ENCODE measurements at regions not wholly inside any gene's neighbourhood (a gene's known extent, or its start where the extent isn't known, plus 50 kb on each side); places are given as distances from the start of the nearest gene placed in this dataset.

- no peak for DNase-seq
- ATAC-seq, result no peak
- no peaks in the 10 kb centered on the region for H3K9me3 Mint-ChIP-seq
- peaks cover 24% of the 10 kb centered on the region for H3K27me3 Mint-ChIP-seq
- no peaks in the 10 kb centered on the region for H3K4me1 Mint-ChIP-seq
- H3K27ac Mint-ChIP-seq, result no peak overlapping the region
- no peak overlapping the region for H3K4me3 Mint-ChIP-seq
These were observed 95.3 kb downstream of the RBM43 start for GRCh38 chr2:151166410-151166809.

- H3K4me1 Mint-ChIP-seq, result no peaks in the 10 kb centered on the region
- no peak for ATAC-seq
- peaks cover 27% of the 10 kb centered on the region for H3K27me3 Mint-ChIP-seq
- DNase-seq, result no peak
- no peak overlapping the region for H3K4me3 Mint-ChIP-seq
- no peaks in the 10 kb centered on the region for H3K9me3 Mint-ChIP-seq
- H3K27ac Mint-ChIP-seq, result no peak overlapping the region
These were observed 96.5 kb downstream of the RBM43 start for GRCh38 chr2:151165105-151165684.

- Mint-ChIP-seq H3K4me1 (no peaks in the 10 kb centered on the region), H3K27me3 (peaks cover 39% of the 10 kb centered on the region), H3K27ac (no peak overlapping the region), H3K9me3 (no peaks in the 10 kb centered on the region), H3K4me3 (no peak overlapping the region)
- DNase-seq (no peak), ATAC-seq (no peak)
These were observed 99.7 kb downstream of the RBM43 start for GRCh38 chr2:151161821-151162551.

- H3K27me3 Mint-ChIP-seq, result peaks cover 58% of the 10 kb centered on the region
- no peaks in the 10 kb centered on the region for H3K9me3 Mint-ChIP-seq
- H3K27ac Mint-ChIP-seq, result no peak overlapping the region
- no peak for DNase-seq
- ATAC-seq, result no peak
- H3K4me1 Mint-ChIP-seq, result peaks cover 7% of the 10 kb centered on the region
- no peak overlapping the region for H3K4me3 Mint-ChIP-seq
These were observed 102.5 kb downstream of the RBM43 start for GRCh38 chr2:151159109-151159662.

- ATAC-seq, result no peak
- Mint-ChIP-seq H3K4me1 (peaks cover 7% of the 10 kb centered on the region), H3K9me3 (no peaks in the 10 kb centered on the region), H3K27me3 (peaks cover 51% of the 10 kb centered on the region), H3K4me3 (no peak overlapping the region), H3K27ac (no peak overlapping the region)
- no peak for DNase-seq
These were observed 104.5 kb downstream of the RBM43 start for GRCh38 chr2:151157000-151157735.

- ATAC-seq, result no peak
- Mint-ChIP-seq H3K27ac (no peak overlapping the region), H3K27me3 (peaks cover 44% of the 10 kb centered on the region), H3K4me1 (peaks cover 7% of the 10 kb centered on the region), H3K4me3 (no peak overlapping the region), H3K9me3 (no peaks in the 10 kb centered on the region)
- DNase-seq, result no peak
These were observed 105.2 kb downstream of the RBM43 start for GRCh38 chr2:151156431-151156830.

- Mint-ChIP-seq H3K4me1 (peaks cover 7% of the 10 kb centered on the region), H3K9me3 (no peaks in the 10 kb centered on the region), H3K27me3 (peaks cover 45% of the 10 kb centered on the region), H3K4me3 (no peak overlapping the region), H3K27ac (no peak overlapping the region)
- ATAC-seq (no peak), DNase-seq (no peak)
These were observed 108.1 kb downstream of the RBM43 start for GRCh38 chr2:151153601-151154000.

- peaks cover 27% of the 10 kb centered on the region for H3K27me3 Mint-ChIP-seq
- no peak overlapping the region for H3K27ac Mint-ChIP-seq
- no peak overlapping the region for H3K4me3 Mint-ChIP-seq
- H3K9me3 Mint-ChIP-seq, result no peaks in the 10 kb centered on the region
- ATAC-seq, result no peak
- no peak for DNase-seq
- no peaks in the 10 kb centered on the region for H3K4me1 Mint-ChIP-seq
These were observed 111.0 kb downstream of the RBM43 start for GRCh38 chr2:151150331-151151320.

- Mint-ChIP-seq H3K27ac (no peak overlapping the region), H3K27me3 (no peaks in the 10 kb centered on the region)
- ATAC-seq, result no peak
These were observed 123.2 kb downstream of the RBM43 start for GRCh38 chr2:151138507-151138906.

GRCh38 chr2:151137526-151137925, 124.1 kb downstream of the RBM43 start:
- H3K4me1 Mint-ChIP-seq, result peaks cover 9% of the 10 kb centered on the region
- no peak overlapping the region for H3K4me3 Mint-ChIP-seq
- no peak for DNase-seq
- H3K27ac Mint-ChIP-seq, result no peak overlapping the region
- peaks cover 0 to 6% of the 10 kb centered on the region in 2 donors for H3K9me3 Mint-ChIP-seq
- no peaks in the 10 kb centered on the region for H3K27me3 Mint-ChIP-seq
- ATAC-seq, result no peak

More at GRCh38 chr2:151138507-151138906, 123.2 kb downstream of the RBM43 start:
- peaks cover 8% of the 10 kb centered on the region for H3K4me1 Mint-ChIP-seq
- H3K4me3 Mint-ChIP-seq, result no peak overlapping the region
- peaks cover 0 to 6% of the 10 kb centered on the region in 2 donors for H3K9me3 Mint-ChIP-seq
- no peak for DNase-seq

- Mint-ChIP-seq H3K27me3 (peaks cover 13% of the 10 kb centered on the region), H3K4me1 (no peaks in the 10 kb centered on the region), H3K9me3 (no peaks in the 10 kb centered on the region), H3K4me3 (no peak overlapping the region), H3K27ac (no peak overlapping the region)
- ATAC-seq (no peak), DNase-seq (no peak)
These were observed 141.7 kb downstream of the RBM43 start for GRCh38 chr2:151120011-151120410.

GRCh38 chr2:151119374-151119773, 142.3 kb downstream of the RBM43 start:
- no peak for DNase-seq

GRCh38 chr2:151118269-151118668, 143.4 kb downstream of the RBM43 start:
- no peak overlapping the region for H3K4me3 Mint-ChIP-seq
- H3K9me3 Mint-ChIP-seq, result no peaks in the 10 kb centered on the region
- no peaks in the 10 kb centered on the region for H3K4me1 Mint-ChIP-seq
- DNase-seq, result no peak
- H3K27me3 Mint-ChIP-seq, result peaks cover 19% of the 10 kb centered on the region
- no peak for ATAC-seq
- H3K27ac Mint-ChIP-seq, result no peak overlapping the region

More at GRCh38 chr2:151119374-151119773, 142.3 kb downstream of the RBM43 start:
- no peak for ATAC-seq
- no peak overlapping the region for H3K27ac Mint-ChIP-seq
- no peaks in the 10 kb centered on the region for H3K9me3 Mint-ChIP-seq
- no peaks in the 10 kb centered on the region for H3K4me1 Mint-ChIP-seq
- no peak overlapping the region for H3K4me3 Mint-ChIP-seq
- H3K27me3 Mint-ChIP-seq, result peaks cover 13% of the 10 kb centered on the region

GRCh38 chr2:151114874-151115273, 146.8 kb downstream of the RBM43 start:
- no peak for ATAC-seq
- Mint-ChIP-seq H3K4me3 (no peak overlapping the region), H3K27ac (no peak overlapping the region), H3K9me3 (no peaks in the 10 kb centered on the region), H3K4me1 (no peaks in the 10 kb centered on the region), H3K27me3 (peaks cover 20% of the 10 kb centered on the region)
- no peak for DNase-seq

GRCh38 chr2:151113318-151113717, 148.3 kb downstream of the RBM43 start:
- Mint-ChIP-seq H3K9me3 (no peaks in the 10 kb centered on the region), H3K27ac (no peak overlapping the region), H3K4me3 (no peak overlapping the region), H3K27me3 (peaks cover 20% of the 10 kb centered on the region), H3K4me1 (no peaks in the 10 kb centered on the region)
- ATAC-seq, result no peak
- no peak for DNase-seq

Measured in stimulated activated naive CD8-positive, alpha-beta T cell treated with anti-CD3 and anti-CD28 coated beads, Interleukin-15, amount 100 ng/mL, for 72 hours (primary cell).